HG03378 (cell line): ENCODE measurements at regions not wholly inside any gene's neighbourhood (a gene's known extent, or its start where the extent isn't known, plus 50 kb on each side); places are given as distances from the start of the nearest gene placed in this dataset.

ENCODE experiments used
- ATAC-seq: cut with Tn5 transposase; IDR thresholded peaks from one replicate; pipeline ENCODE4 v1.9.1; 2021; ENCODE audit warnings: mild to moderate bottlenecking, moderate library complexity; ENCODE audit not compliant: unreplicated experiment

DNA sequence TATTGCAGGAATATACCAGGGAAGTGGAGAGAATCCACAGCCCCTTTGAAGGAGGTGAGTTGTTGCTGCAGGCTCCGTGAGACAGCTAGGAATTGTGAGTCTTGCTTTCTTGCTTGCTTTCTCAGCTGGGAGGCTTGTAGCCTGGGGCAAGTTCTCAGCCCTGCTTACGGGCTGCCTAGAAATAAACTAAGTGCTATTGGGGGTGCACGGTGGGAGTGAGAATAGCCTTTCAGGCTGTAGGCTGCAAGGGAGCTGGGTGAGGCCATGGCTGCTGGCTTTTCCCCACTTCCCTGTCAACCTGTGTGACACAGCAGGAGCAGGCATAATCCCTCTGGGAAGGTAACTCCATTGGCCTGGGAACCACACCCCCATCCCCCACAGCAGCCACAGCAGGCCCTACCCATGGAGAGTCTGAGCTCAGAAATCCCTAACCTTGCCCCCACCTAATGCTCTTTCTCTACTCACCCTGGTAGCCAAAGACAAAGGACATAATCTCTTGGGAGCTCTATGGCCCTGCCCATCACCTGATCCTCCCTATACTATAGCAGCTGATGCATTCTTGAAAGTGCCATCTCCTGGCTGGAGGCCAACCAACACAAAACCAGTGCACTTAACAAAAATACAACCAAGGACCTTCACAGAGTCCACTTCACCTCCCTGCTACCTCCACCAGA lies 113.0 kb downstream of the MMRN1 start:
- no peak for ATAC-seq

DNA sequence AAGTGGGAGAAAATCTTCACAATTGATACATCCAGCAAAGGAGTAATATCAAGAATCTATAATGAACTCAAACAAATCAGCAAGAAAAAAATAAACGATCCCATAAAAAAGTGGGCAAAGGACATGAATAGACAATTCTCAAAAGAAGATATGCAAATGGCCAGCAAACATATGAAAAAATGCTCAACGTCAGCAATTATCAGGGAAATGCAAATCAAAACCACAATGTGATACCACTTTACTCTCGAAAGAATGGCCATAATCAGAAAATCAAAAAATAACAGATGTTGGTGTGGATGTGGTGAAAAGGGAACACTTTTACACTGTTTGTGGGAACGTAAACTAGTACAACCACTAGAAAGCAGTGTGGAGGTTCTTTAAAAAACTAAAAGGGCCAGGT lies 114.3 kb upstream of the CCSER1 start:
- no peak for ATAC-seq

DNA sequence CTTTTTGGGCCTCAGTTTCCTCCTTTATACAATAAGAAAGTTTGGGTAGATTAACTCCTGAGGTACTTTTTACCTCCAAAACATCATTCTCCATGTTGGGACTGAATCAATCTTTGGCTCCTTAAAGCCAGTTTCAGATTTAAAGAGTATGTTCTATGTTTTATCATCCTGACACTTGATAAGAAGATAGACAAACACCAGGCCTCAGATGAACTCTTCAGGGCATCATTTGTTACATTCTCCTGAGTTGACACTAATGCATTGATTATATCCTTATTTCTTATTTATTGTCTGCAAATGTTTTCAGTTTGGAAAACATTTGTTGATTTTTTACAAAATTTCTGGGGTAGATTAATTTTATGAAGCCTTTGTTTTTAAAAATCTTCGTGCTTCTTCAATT lies 102.7 kb upstream of the CCSER1 start:
- ATAC-seq, result no peak

DNA sequence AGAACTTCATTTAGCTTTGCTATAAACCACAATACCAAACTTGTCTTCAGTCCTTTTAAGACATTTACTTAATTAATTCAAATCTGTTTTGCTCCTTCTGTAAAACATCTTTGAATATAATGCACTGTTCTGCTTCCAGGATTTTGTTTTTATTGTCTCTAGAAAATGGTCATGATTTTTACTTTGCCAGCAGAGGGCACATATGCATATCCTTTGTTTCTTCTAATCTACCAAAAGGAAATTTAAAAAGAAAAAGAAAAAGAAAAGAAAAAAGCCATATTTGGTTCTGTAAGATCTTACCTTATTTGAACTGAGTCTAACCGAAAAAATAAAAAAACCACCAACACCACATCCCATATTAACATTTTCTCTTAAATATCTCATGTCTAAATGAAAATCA lies 101.9 kb upstream of the CCSER1 start:
- ATAC-seq, result no peak

DNA sequence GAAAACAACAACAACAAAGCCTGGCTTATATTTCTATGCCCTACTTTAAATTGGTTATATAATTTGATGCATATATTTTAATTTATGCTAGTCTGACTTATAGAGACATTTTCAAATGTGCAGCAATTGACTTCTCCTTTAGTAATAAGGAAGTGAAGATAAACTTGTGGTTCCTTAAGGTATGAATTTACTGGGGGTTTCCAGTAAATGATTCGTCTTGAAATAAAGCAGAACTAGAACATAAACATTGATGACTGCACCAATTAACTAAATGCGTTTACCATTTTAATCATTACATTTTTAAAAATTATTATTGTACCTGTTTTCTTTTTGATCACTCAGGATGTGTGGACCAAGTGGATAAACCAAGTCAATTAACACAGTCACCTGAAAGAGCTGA lies 99.6 kb upstream of the CCSER1 start:
- peak; percentile 96 for ATAC-seq

DNA sequence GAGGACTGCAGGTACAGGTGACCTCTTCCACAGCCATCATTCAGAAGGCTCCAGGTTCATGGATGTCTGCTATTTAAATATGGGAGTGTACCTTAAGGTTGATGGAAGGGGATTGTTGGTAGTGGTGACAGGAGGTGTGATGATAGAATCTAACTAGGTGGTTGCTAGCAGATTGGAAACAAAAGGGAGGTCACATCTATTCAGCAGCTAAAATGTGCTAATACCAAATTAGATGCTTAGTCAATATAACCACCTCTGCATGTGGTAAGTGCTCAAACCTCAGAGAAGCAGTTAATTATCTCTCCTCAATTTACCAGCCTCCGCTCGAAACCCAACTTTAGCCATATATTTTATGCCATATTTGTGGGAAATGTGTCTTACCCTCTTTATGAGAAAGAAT lies 98.7 kb upstream of the CCSER1 start:
- ATAC-seq, result no peak

DNA sequence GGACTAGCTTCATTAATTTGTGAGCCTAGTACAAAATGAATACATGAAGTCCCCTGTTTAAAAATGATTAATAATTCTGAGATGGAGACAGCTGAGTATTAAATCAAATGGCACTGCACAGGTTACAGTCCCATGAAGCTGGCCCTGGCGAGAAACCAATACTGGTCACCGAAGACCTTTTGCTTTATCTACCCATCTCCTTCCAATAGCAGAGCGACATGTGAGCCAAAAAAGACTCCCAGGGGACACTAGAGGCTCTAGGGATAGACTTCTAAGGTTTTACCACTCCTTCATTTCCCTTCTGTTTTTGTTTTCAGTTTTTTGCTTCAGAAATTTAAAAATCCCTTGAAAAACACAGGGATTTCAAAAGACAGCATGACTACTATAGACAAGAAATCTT lies 97.0 kb upstream of the CCSER1 start:
- ATAC-seq, result no peak

DNA sequence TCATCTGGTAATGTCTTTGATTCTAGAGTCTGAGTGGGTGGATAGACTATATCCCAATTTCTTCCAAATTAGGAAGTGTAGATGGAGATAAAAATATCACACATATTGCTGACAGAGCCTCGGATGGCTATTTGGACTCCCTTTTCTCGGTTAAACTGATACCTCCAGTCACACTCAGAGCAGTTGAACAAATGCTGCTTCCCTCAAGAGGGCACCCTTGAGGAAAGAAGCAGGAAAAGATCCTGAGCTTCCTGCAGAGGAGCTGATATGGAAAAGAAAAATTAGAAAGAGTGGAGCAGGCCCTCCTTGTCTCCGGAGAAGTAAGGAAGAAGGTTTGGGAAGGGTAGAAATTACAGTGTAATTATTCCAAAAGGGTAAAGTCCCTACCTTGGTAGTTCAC lies 96.2 kb upstream of the CCSER1 start:
- ATAC-seq, result no peak

DNA sequence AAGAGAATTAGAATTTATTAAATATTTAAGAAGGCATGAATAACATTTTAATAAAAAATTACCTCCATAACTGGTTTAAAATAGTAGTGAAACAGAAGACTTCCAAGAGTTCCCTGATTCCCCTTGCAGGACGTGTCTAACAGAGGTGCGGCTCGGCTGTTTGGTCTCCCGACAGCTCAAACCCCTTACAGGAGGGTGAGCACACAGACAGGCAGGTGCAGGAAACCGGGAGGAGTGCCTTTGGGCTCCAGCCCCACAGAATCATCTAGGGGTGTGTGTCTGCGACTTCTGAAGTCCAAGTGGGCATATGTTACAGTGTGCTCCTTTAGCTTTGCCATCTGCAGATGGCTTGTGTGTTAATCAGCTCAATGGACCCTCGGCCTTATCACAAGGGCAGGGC lies 88.1 kb upstream of the CCSER1 start:
- no peak for ATAC-seq

DNA sequence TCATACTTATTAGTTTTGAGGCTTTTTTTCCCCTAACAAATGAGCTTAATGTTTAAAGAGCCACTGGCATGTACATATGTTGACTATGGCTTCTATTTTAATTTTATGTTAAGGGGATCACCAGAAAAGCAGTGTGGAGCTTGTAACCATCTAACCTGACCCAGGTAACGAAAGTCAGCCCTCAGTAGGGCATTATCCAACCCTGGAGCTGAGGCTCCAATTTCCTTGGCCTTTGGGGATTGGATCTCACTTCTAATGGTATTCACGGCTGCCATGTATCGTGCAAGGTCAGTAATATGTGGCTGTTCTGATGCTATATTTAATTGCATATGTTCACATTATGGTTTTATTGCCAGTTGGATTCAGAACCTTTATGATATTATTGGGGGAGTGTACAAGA lies 75.2 kb upstream of the CCSER1 start:
- no peak for ATAC-seq

DNA sequence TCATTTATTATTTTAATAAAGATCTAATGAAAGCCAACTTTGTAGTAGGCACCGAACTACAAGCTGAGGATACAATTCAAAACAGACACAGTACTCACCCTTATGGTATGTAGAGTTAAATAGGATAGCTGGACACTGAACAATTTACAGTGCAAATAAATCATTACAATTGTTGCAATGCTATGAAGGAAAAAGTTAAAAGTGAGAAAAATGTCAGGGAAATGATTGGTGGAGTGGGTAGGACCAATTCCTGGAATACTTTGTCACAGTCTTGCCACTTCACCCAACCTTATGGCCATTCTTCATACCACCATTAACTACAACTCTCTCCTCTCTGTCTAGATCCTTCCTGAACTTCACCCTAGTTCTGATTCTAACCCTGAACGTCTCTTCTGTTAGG lies 70.1 kb upstream of the CCSER1 start:
- ATAC-seq, result no peak

DNA sequence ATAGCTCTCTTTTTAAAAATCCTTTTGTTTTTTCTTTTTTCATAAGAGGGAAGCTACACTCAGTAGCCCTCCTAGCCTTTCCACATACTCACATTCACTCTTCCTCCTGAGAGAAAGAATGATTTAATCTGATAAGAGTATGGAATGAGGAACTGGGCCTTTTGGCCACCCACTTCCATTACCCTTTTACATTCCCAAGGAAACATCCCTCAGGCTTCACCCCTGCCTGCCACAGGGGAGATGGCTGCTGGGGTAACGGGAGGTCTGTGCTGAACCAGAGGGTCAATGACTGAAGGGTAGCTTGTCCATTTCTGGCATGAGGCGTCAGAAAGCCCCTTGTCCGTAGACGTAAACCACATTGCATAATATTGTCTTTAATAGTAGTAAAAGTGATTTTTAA lies 67.2 kb upstream of the CCSER1 start:
- ATAC-seq, result no peak

DNA sequence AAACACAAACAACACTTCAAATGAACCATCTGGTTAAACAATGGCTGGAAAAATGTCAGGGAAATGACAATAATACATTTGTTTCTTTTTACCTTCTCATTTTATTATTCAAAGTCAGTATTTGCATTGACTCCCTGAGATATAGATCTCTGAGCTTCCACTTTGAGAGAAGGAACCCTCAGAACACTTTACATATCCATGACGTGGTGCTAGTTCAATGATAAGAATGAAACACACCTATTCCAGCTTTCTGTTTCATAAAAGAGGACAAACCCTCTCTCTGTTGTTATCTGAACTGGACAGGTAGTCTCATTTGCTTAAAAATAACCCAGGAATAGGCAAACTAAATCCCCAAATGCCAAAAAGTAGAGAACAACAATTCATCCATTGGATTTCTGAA lies 65.3 kb upstream of the CCSER1 start:
- no peak for ATAC-seq

DNA sequence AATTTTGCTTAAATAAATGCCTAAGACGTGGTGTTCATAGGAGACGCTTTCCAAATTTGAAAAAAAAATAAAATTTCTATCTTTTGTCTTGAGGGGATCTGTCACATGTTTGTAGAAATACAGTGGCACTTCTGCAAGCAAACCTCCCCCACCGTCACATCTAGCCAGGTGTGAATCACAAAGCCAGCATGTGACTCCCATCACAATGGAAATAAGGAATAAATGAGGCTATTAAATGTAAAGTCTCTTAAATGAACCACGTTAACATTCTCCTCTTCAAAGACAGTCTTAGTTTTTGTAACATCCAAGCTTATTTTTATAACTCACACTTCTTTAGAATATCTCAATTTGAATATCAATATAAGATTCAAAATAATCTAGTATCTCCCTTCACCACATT lies 63.0 kb upstream of the CCSER1 start:
- ATAC-seq, result no peak

DNA sequence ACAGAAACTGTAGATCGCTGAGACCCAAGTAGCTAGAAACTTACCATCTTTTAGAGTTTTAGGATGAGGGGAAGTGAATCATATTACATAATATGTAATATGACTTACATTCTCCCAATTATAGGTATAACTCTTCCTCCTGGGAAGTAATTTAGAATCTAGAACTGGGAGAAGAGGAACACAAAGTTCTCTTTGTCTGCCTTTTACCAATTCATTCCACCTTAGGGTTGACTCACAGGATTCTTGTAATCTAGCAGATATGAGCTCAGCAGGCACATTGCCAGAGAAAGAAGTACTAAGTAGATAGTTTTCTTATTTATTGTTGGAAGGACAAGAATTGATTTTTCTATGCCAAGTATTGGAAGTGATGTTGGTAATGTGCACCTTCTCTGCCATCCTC lies 58.0 kb upstream of the CCSER1 start:
- no peak for ATAC-seq

DNA sequence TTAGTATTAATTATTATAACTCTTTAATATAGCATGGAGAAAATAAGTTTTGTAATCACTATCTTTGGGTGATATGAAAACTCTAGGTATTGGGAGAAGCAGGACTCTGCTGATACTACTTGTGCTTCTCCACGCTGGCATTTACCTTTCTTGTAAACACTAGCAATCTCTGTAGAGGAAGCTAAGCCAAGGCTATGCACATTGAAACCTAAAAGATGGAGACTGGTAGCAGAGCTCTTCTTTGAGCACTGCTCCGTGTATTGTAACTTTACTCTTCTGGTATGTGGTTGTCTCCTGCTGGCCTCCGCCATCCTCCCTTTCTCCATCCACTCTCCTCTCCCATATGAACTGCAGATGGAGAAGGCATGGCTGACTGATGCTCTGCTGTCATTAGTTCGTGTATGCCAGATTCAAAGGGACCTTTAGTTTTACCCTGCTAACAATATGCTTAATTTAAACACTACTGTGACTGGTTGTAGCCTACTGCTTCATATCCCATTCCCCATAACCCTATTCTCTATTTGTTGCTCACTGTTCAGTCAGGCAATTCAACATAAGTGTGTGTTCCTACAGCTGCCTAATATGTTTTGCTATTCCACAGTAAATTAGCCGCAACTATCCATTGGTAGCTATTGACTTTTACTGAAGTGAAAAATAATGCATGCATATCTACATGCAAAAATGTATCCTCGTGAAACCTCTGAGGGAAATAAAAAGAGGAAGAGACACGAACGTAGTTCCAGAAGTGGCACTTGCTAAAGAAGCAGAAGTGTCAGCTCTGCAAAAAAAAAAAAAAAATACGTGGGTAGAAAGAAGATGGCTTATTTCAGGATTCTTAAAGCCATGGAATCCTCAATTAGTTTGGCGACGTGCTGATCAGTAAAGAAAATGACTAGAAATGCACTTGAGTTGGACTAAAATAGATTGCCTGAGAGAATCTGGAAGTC lies 55.6 kb upstream of the CCSER1 start:
- no peak for ATAC-seq

DNA sequence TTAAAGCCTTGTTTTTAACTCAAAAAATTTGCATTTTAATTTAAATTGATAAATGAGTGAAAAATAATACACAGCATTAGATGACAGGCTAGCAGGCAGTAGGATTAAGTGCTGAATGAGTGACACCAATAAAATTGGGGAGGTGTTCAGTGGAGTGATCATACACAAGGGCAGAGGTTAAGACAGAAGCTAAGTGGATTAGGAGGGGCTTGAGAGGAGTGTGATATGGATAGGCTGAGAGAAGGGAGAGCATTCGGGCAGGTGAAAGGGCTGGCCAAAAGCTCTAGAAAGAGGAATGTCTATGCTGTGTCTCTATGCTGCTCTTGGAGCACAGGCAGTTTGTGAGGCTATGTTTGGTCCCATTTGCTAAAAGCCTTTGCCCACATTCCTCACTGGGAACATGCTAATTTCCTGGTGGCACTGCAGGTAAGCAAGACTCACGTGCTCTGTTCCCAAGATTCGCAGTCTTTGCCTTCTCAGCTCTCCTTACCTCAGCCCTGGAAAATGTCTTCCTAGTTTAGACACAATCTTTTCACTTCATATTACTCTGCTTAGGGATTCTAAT lies 52.8 kb upstream of the CCSER1 start:
- no peak for ATAC-seq
